GM18498 (cell line): ENCODE measurements at regions not wholly inside any gene's neighbourhood (a gene's known extent, or its start where the extent isn't known, plus 50 kb on each side); places are given as distances from the start of the nearest gene placed in this dataset.

Experiments
- ATAC-seq: cut with Tn5 transposase; IDR thresholded peaks from one replicate; pipeline ENCODE4 v1.9.1; 2021; ENCODE audit warnings: mild to moderate bottlenecking, moderate library complexity; ENCODE audit not compliant: unreplicated experiment

GRCh38 chr18:73261923-73262322 lies 394.1 kb upstream of the NETO1 start:
- ATAC-seq, result no peak

GRCh38 chr18:73261243-73261642 lies 393.5 kb upstream of the NETO1 start:
- no peak for ATAC-seq

GRCh38 chr18:73258375-73259087 lies 390.7 kb upstream of the NETO1 start:
- no peak for ATAC-seq

GRCh38 chr18:73254564-73254963 lies 386.8 kb upstream of the NETO1 start:
- no peak for ATAC-seq

GRCh38 chr18:73249030-73249429 lies 381.2 kb upstream of the NETO1 start:
- no peak for ATAC-seq

GRCh38 chr18:73246763-73247162 lies 379.0 kb upstream of the NETO1 start:
- no peak for ATAC-seq

GRCh38 chr18:73245345-73245744 lies 377.6 kb upstream of the NETO1 start:
- ATAC-seq, result no peak

GRCh38 chr18:73244401-73244800 lies 376.6 kb upstream of the NETO1 start:
- ATAC-seq, result no peak

GRCh38 chr18:73240899-73241298 lies 373.1 kb upstream of the NETO1 start:
- no peak for ATAC-seq

- no peak for ATAC-seq
Observed at GRCh38 chr18:73235921-73236320, 368.1 kb upstream of the NETO1 start.

- peak; percentile 92 for ATAC-seq
Observed at GRCh38 chr18:73235491-73235890, 367.7 kb upstream of the NETO1 start.

GRCh38 chr18:73232933-73233332 lies 365.1 kb upstream of the NETO1 start:
- ATAC-seq, result peak; percentile 83

GRCh38 chr18:73220663-73221062 lies 352.9 kb upstream of the NETO1 start:
- ATAC-seq, result no peak

- ATAC-seq, result no peak
Observed at GRCh38 chr18:73218293-73218692, 350.5 kb upstream of the NETO1 start.

- no peak for ATAC-seq
Observed at GRCh38 chr18:73214970-73215369, 347.2 kb upstream of the NETO1 start.

GRCh38 chr18:73212442-73212841 lies 344.7 kb upstream of the NETO1 start:
- no peak for ATAC-seq

GRCh38 chr18:73201940-73202339 lies 334.2 kb upstream of the NETO1 start:
- ATAC-seq, result no peak

- no peak for ATAC-seq
Observed at GRCh38 chr18:73199151-73199550, 331.4 kb upstream of the NETO1 start.

- no peak for ATAC-seq
Observed at GRCh38 chr18:73189718-73190117, 321.9 kb upstream of the NETO1 start.

GRCh38 chr18:73168236-73168635 lies 300.4 kb upstream of the NETO1 start:
- ATAC-seq, result no peak

GRCh38 chr18:73164430-73164829 lies 296.6 kb upstream of the NETO1 start:
- ATAC-seq, result no peak

GRCh38 chr18:73163236-73163635 lies 295.4 kb upstream of the NETO1 start:
- no peak for ATAC-seq

- ATAC-seq, result no peak
Observed at GRCh38 chr18:73156117-73156516, 288.3 kb upstream of the NETO1 start.
